B cell (primary cell): ENCODE measurements at regions not wholly inside any gene's neighbourhood (a gene's known extent, or its start where the extent isn't known, plus 50 kb on each side); places are given as distances from the start of the nearest gene placed in this dataset.
"Not testable (repeated sequence)": the region's sequence is repeated elsewhere in the genome, so short reads cannot be mapped to it uniquely, and the experiment has no call there.

Source experiments
- ATAC-seq: fragments of 200-7000 bp; cut with Tn5 transposase; one replicate; pipeline ENCODE4 v1.10.0; 2021; ENCODE audit warnings: low read depth, mild to moderate bottlenecking, moderate number of reproducible peaks, moderate library complexity
- CTCF ChIA-PET: fragments of 350-600 bp; sonication (Branson Sonifier 250); formaldehyde crosslinking; loops from one replicate; lab custom pipeline; 2021; ENCODE audit warnings: antibody characterized with exemption, inconsistent platforms; lab: Charles Lee
- POLR2A ChIA-PET: fragments of 350-600 bp; sonication (Branson Sonifier 250); formaldehyde crosslinking; loops from one replicate; lab custom pipeline; 2021; ENCODE audit warnings: antibody characterized with exemption; lab: Charles Lee
- DNase-seq: peaks from one replicate; pipeline ENCODE4 v3.0.0; 2013
- H2AFZ ChIP-seq: 2 replicates; pipeline ENCODE4 v1.6.1; 2012; ENCODE audit warnings: mild to moderate bottlenecking, low read depth, low read length; ENCODE audit not compliant: insufficient read depth, poor library complexity, severe bottlenecking
- H3K27ac ChIP-seq, 2 donors: 1 replicate in 1 of 2; 2 replicates in 1 of 2; pipeline ENCODE4 v1.5.1; 2012 to 2013; ENCODE audit warnings: low read length in 2 of 2, mild to moderate bottlenecking in 2 of 2, moderate library complexity in 1 of 2
- H3K27me3 ChIP-seq, 4 experiments: fragments of 200-600 bp in 1 of 4; sonication (generic) in 1 of 4; replicated peaks in 1 of 4; 1 replicate in 2 of 4; 2 replicates in 2 of 4; pipeline versions ENCODE4 v1.6.1 to v1.7.0; 2013 to 2016; ENCODE audit warnings: low read length in 3 of 4, mild to moderate bottlenecking in 2 of 4, mixed read lengths in 1 of 4, moderate library complexity in 1 of 4; ENCODE audit not compliant: insufficient read depth in 4 of 4, control insufficient read depth in 3 of 4; ENCODE audit errors: control extremely low read depth in 1 of 4
- H3K36me3 ChIP-seq, 2 experiments: replicated peaks in 1 of 2; 1 replicate in 1 of 2; 2 replicates in 1 of 2; pipeline versions ENCODE4 v1.6.1 to v1.7.1; 2013; ENCODE audit warnings: low read length in 1 of 2; ENCODE audit not compliant: insufficient read depth in 2 of 2, control insufficient read depth in 1 of 2; ENCODE audit errors: control extremely low read depth in 1 of 2, extremely low read depth in 1 of 2
- H3K4me1 ChIP-seq, 2 donors: fragments of 200-600 bp in 1 of 2; sonication (generic) in 1 of 2; 1 replicate in 1 of 2; 2 replicates in 1 of 2; pipeline versions ENCODE4 v1.5.1 to v1.6.1; 2013 to 2017; ENCODE audit warnings: low read length in 2 of 2; ENCODE audit not compliant: control insufficient read depth in 2 of 2, insufficient read depth in 2 of 2
- H3K4me2 ChIP-seq: replicated peaks from 2 replicates; pipeline ENCODE3; 2012; ENCODE audit warnings: mild to moderate bottlenecking, low read depth, low read length; ENCODE audit not compliant: poor library complexity, severe bottlenecking
- H3K4me3 ChIP-seq, 5 experiments: fragments of 200-600 bp in 1 of 5; sonication (generic) in 1 of 5; 1 replicate in 3 of 5; 2 replicates in 2 of 5; pipeline versions ENCODE4 v1.5.1 to v1.7.0; 2011 to 2016; ENCODE audit warnings: low read length in 4 of 5, mild to moderate bottlenecking in 4 of 5, low read depth in 2 of 5, control low read depth in 1 of 5, moderate library complexity in 1 of 5; ENCODE audit not compliant: insufficient read depth in 1 of 5; ENCODE audit errors: control extremely low read depth in 1 of 5, extremely low read depth in 1 of 5
- H3K79me2 ChIP-seq: fragments of 200-600 bp; sonication (generic); one replicate; pipeline ENCODE4 v1.6.0; 2016; ENCODE audit warnings: low read length; ENCODE audit not compliant: control insufficient read depth, insufficient read depth
- H3K9ac ChIP-seq: fragments of 200-600 bp; sonication (generic); 2 replicates; pipeline ENCODE4 v1.6.1; 2017; ENCODE audit warnings: mild to moderate bottlenecking, low read length, moderate library complexity
- H3K9me3 ChIP-seq, 3 donors: one replicate each; pipeline versions ENCODE4 v1.6.1 to v1.7.1; 2013; ENCODE audit warnings: low read length in 2 of 3; ENCODE audit not compliant: control insufficient read depth in 2 of 3, insufficient read depth in 1 of 3; ENCODE audit errors: control extremely low read depth in 1 of 3
- H4K20me1 ChIP-seq: 2 replicates; pipeline ENCODE4 v1.6.0; 2012; ENCODE audit warnings: mild to moderate bottlenecking, low read length; ENCODE audit not compliant: insufficient read depth, control insufficient read depth, poor library complexity, severe bottlenecking
- H3K27ac Mint-ChIP-seq: one replicate; pipeline ENCODE4 v1.8.0; 2021; ENCODE audit warnings: mixed read lengths
- H3K27me3 Mint-ChIP-seq: one replicate; pipeline ENCODE4 v1.8.0; 2021; ENCODE audit warnings: mixed read lengths
- H3K4me1 Mint-ChIP-seq: one replicate; pipeline ENCODE4 v1.8.0; 2021; ENCODE audit warnings: mixed read lengths
- H3K4me3 Mint-ChIP-seq: one replicate; pipeline ENCODE4 v1.8.0; 2021; ENCODE audit warnings: mixed read lengths
- H3K9me3 Mint-ChIP-seq: one replicate; pipeline ENCODE4 v1.8.0; 2022; ENCODE audit warnings: mixed read lengths; ENCODE audit not compliant: insufficient read depth
- EZH2 ChIP-seq: IDR thresholded peaks from 2 replicates; pipeline ENCODE4 v1.6.1; 2012; ENCODE audit warnings: borderline replicate concordance, low read depth, mild to moderate bottlenecking, moderate library complexity, low read length; ENCODE audit not compliant: insufficient read depth, poor library complexity, severe bottlenecking
- WGBS: methylation state at CpG from one replicate; pipeline ENCODE4 v1.1.5; 2013; ENCODE audit warnings: missing lambda C conversion rate; ENCODE audit not compliant: insufficient coverage; 5-methylcytosine and 5-hydroxymethylcytosine counted together
- intact Hi-C: fragments of 100-400 bp; cut with micrococcal nuclease; formaldehyde crosslinking; loops from one replicate; pipeline ENCODE4 v1.10.0; 2022
- TF ChIP-seq, protein P1 (sequence below): fragments of 200-600 bp; IDR thresholded peaks from one replicate; pipeline ENCODE4 v1.8.0; 2022; ENCODE audit warnings: antibody characterized with exemption, mild to moderate bottlenecking

DNA sequence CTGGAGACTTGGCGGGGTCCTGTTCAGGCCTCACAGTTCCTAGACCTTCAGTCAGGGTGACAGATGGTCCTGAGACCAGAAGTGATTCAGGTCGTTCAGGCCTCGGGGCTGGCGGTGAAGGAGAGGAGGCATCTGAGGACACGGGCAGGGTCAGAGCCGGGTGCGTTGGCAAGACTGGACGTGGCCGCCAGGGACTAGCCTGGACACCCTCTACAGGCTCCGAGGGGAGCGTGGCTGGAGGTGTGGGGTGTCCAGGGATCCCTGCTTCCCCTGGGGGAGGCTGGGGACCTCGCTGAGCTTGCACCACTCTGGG lies 64.0 kb upstream of the TARDBP start:
- Mint-ChIP-seq H3K9me3 (no peaks in the 10 kb centered on the region), H3K27ac (no peak overlapping the region), H3K4me3 (no peak overlapping the region), H3K4me1 (no peaks in the 10 kb centered on the region), H3K27me3 (peaks cover 25% of the 10 kb centered on the region)
- Histone ChIP-seq H4K20me1 (no peaks in the 10 kb centered on the region), H2AFZ (no peak overlapping the region), H3K36me3 (no peaks in the 10 kb centered on the region), H3K27me3 (peaks cover 0 to 13% (median 3%) of the 10 kb centered on the region in 4 experiments), H3K4me1 (no peaks in the 10 kb centered on the region), H3K4me3 (no peak overlapping the region), H3K9ac (no peak overlapping the region), H3K9me3 (peaks cover 0 to 2% (median 0%) of the 10 kb centered on the region in 3 donors), H3K27ac (no peak overlapping the region), H3K4me2 (no peak overlapping the region), H3K79me2 (no peaks in the 10 kb centered on the region)
- CTCF ChIA-PET: interaction anchor here (0.7 kb wide), 1 partner anchor 120 kb away, joined by 3 read pairs; no protein-coding TSS in a partner anchor
- ATAC-seq (no peak), DNase-seq (no peak)
- WGBS: 85% methylated on average over 12 of the region's 12 CpGs
- POLR2A ChIA-PET: no interaction called here
- intact Hi-C loops: no loop called here
- TF ChIP-seq, protein P1, sequence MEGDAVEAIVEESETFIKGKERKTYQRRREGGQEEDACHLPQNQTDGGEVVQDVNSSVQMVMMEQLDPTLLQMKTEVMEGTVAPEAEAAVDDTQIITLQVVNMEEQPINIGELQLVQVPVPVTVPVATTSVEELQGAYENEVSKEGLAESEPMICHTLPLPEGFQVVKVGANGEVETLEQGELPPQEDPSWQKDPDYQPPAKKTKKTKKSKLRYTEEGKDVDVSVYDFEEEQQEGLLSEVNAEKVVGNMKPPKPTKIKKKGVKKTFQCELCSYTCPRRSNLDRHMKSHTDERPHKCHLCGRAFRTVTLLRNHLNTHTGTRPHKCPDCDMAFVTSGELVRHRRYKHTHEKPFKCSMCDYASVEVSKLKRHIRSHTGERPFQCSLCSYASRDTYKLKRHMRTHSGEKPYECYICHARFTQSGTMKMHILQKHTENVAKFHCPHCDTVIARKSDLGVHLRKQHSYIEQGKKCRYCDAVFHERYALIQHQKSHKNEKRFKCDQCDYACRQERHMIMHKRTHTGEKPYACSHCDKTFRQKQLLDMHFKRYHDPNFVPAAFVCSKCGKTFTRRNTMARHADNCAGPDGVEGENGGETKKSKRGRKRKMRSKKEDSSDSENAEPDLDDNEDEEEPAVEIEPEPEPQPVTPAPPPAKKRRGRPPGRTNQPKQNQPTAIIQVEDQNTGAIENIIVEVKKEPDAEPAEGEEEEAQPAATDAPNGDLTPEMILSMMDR: no peak
- no peak for TF ChIP-seq EZH2

DNA sequence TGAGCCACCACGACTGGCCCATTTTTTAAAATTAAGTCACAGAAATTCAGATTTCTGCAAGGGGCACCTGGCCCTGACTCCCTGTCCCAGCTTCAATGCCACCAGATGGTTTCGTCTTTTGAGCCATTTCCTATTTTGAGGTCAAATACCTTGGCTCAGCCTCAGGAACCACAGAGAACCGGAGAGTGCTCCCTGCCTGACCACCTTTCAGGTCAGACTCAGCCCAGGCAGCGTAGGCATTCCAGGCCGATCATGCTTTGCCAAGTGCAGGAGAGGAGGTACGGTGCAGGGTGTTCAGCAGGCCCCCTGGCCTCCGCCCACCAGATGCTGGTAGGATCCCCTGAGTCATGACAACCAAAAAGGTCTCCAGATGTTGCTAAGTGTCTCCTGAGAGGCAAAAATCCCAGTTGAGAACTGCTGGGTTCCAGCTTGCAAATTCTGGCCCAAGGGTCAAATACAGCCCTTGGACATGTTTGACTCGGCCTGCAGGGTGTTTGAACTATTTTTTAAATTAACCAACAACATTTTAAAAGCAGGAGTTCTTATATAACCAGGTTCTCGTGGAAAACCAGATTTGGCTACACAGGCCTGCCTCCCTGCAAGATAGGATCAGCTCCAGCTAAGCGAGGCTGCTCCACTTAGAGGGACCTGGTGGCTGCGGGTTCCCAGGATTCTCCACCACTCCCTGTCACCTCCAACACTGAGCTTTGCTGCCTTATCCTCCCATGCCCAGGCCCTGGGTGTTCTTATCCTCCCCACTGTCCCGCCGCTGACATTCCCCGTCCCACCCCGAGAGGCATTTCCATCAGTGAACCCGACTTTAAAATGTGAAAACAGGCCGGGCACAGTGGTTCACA lies 61.9 kb upstream of the TARDBP start:
- H3K9ac ChIP-seq: no peak overlapping the region
- intact Hi-C loops: no loop called here
- Mint-ChIP-seq H3K27me3 (peaks cover 13% of the 10 kb centered on the region), H3K4me3 (no peak overlapping the region), H3K9me3 (no peaks in the 10 kb centered on the region), H3K4me1 (no peaks in the 10 kb centered on the region), H3K27ac (no peak overlapping the region)
- 87% methylated on average over 16 of the region's 17 CpGs for WGBS
- CTCF ChIA-PET: no interaction called here
- peaks cover 0 to 16% (median 4%) of the 10 kb centered on the region in 3 donors for H3K9me3 ChIP-seq
- no peak for ATAC-seq
- H2AFZ ChIP-seq: no peak overlapping the region
- no peaks in the 10 kb centered on the region for H3K79me2 ChIP-seq
- H3K4me3 ChIP-seq: no peak overlapping the region
- H3K4me1 ChIP-seq: no peaks in the 10 kb centered on the region
- DNase-seq: no peak
- no peak overlapping the region for H3K4me2 ChIP-seq
- TF ChIP-seq, protein P1: no peak
- no peak for TF ChIP-seq EZH2
- POLR2A ChIA-PET: no interaction called here
- H3K27ac ChIP-seq: no peak overlapping the region
- H3K27me3 ChIP-seq: peaks cover 0 to 3% (median 0%) of the 10 kb centered on the region in 4 experiments
- H4K20me1 ChIP-seq: no peaks in the 10 kb centered on the region
- no peaks in the 10 kb centered on the region for H3K36me3 ChIP-seq

DNA sequence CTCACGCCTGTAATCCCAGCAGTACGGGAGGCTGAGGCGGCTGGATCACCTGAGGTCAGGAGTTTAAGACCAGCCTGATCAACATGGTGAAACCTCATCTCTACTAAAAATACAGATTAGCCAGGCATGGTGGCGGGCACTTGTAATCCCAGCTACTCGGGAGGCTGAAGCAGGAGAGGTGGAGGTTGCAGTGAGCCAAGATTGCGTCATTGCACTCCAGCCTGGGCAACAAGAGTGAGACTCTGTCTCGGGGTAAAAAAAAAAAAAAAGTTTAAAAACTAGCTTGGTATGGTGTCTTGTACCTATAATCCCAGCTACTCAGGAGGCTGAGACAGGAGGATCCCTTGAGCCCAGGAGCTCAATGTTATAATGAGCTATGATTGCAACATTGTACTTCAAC lies 61.2 kb upstream of the TARDBP start:
- peaks cover 14% of the 10 kb centered on the region for H3K27me3 Mint-ChIP-seq
- H3K4me3 Mint-ChIP-seq, ATAC-seq, H4K20me1 ChIP-seq, H3K4me2 ChIP-seq, H3K36me3 ChIP-seq, POLR2A ChIA-PET, H2AFZ ChIP-seq, CTCF ChIA-PET, H3K27ac ChIP-seq, H3K4me3 ChIP-seq, H3K9me3 Mint-ChIP-seq, H3K9ac ChIP-seq, H3K4me1 Mint-ChIP-seq, H3K79me2 ChIP-seq, H3K27ac Mint-ChIP-seq, H3K27me3 ChIP-seq, H3K4me1 ChIP-seq, DNase-seq, intact Hi-C loops: not testable (repeated sequence)
- 100% methylated on average over 2 of the region's 7 CpGs for WGBS
- H3K9me3 ChIP-seq: peaks cover 0 to 16% (median 4%) of the 10 kb centered on the region in 3 donors
